ENCODE measurements at regions not wholly inside any gene's neighbourhood (a gene's known extent, or its start where the extent isn't known, plus 50 kb on each side); places are given as distances from the start of the nearest gene placed in this dataset.

DNA sequence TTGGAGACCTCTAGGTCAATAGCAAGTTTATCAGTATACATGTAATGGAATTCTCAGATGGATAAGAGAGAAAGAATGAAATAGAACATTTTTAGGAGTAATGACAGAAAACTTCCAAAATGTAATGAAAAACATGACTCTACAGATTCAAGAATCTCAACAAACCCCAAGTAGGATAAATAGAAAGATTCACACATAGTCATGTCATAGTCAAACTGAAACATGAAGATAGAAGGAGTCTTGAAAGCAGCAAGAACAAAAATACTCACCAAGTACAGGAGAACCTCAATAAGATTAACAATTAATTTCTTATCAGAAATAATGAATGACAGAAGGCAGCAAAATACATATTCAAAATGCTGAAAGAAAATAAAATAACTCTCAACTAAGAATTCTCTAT, 164.5 kb downstream of the SPATA31D1 start:
- DNase-seq (ENCODE audit: low read depth in 2 of 2): no peak

- no peak for DNase-seq (ENCODE audit: low read depth in 2 of 2)
These were observed 166.0 kb downstream of the SPATA31D1 start for GRCh38 chr9:82154573-82154972.

- DNase-seq (ENCODE audit: low read depth in 2 of 2): no peak
These were observed 173.3 kb downstream of the SPATA31D1 start for GRCh38 chr9:82161876-82162275.

- no peak for DNase-seq (ENCODE audit: low read depth in 2 of 2)
These were observed 175.6 kb downstream of the SPATA31D1 start for GRCh38 chr9:82164159-82164558.

GRCh38 chr9:82167296-82167695, 178.7 kb downstream of the SPATA31D1 start:
- no peak for DNase-seq (ENCODE audit: low read depth in 2 of 2)

DNA sequence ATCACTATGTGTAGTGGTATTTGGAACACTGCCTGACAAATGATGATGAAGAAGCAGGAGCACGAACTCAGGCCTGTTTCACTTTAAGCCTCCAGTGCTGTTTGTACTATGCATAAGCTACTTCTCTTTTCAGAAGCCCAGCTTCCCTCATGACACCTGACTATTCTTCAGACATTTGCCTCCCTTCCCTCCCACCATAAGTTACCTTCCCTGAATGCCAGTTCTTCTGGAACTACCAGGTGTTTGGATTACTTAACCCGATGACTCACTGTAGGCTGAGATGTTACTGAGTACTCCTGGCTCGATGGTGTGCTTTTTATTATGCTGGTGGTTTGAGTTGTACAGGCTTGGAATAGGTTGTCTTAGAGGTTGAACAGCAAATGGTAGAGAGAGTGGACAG, 180.0 kb downstream of the SPATA31D1 start:
- no peak for DNase-seq (ENCODE audit: low read depth in 2 of 2)

- DNase-seq (ENCODE audit: low read depth in 2 of 2): peak; percentile 51 to 55
These were observed 182.3 kb downstream of the SPATA31D1 start for GRCh38 chr9:82170866-82171265.

DNA sequence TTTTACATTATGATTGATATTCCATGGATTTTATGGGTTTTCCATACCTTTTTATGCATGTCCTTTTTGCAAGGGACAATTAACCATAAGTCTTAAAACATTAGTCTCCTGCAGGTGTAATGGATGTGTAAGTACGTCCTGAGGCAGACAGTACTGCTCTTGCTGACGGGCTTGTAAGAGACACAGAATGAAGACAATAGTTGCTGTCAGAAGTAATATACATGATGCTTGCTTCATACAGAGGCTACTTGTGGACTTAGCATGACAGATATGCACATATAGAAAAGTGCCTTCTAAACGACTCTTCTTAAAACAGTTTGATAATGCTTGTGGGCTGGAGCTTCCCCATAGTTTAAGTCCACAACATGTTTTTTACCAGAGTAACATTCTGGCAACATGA, 182.7 kb downstream of the SPATA31D1 start:
- DNase-seq (ENCODE audit: low read depth in 2 of 2): no peak

GRCh38 chr9:82180711-82181110, 192.1 kb downstream of the SPATA31D1 start:
- DNase-seq (ENCODE audit: low read depth in 2 of 2): no peak

- DNase-seq (ENCODE audit: low read depth in 2 of 2): no peak
These were observed 194.7 kb downstream of the SPATA31D1 start for GRCh38 chr9:82183181-82183860.

DNA sequence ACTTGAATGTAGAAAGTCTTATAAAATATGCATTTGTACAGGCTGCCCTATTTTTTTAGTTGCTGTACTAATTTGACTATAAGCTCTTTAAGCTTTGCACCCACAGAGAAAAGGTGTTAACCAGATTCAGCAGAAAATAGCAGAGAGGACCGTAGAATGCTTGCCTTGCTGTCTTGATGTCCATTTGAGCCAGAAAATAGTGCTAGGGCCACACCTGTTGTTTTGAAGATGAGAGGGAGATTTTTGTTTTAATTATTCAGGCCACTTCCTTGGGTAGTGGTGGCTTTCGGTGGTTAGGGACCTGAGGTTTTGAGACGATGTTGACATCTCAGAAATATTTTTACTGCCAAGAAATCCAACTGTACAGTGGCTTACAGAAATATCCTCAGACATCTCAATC, 196.0 kb downstream of the SPATA31D1 start:
- DNase-seq (ENCODE audit: low read depth in 2 of 2): no peak

DNA sequence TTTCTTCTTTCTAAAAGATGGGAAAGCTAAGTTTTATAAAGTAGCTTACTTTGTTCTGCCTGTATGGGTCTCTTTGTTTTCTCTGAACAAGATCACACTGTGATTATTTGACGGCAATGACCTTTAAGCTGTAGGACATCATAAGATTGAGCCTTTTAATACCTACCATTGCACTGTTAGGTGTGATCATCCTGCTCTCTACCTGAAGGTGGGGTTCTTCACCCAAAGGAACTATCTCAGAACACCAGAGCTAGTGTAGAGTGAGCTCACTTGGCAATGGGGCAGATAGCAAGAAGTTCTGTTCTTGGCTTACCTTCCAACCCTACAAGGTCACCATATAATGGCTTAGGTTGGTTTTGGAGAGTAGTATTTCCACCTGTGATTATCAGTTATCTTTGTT, 200.2 kb downstream of the SPATA31D1 start:
- no peak for DNase-seq (ENCODE audit: low read depth in 2 of 2)

- DNase-seq (ENCODE audit: low read depth in 2 of 2): no peak
These were observed 202.7 kb downstream of the SPATA31D1 start for GRCh38 chr9:82191082-82191770.

- no peak for DNase-seq (ENCODE audit: low read depth in 2 of 2)
These were observed 203.6 kb downstream of the SPATA31D1 start for GRCh38 chr9:82192211-82192610.

- no peak for DNase-seq (ENCODE audit: low read depth in 2 of 2)
These were observed 208.3 kb downstream of the SPATA31D1 start for GRCh38 chr9:82196622-82197441.

DNA sequence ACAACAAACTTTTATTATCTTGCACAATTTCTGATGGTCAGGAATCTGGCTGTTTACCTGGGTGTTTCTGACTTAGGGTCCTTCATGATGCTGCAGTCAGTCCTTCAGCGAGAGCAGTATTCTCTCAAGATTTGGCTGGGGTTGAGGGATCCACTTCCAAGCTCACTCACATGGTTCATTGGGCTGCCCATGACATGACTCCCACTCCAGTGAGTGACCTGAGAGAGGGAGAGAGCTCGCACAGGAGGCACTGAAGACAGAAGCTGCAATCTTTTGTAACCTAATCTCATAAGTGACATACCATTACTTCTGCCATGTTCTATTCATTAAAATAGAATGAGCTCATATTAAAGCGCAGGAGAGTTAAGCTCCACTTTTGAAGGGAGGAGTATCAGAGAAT, 212.6 kb downstream of the SPATA31D1 start:
- no peak for DNase-seq (ENCODE audit: low read depth in 2 of 2)

- no peak for DNase-seq (ENCODE audit: low read depth in 2 of 2)
These were observed 214.2 kb downstream of the SPATA31D1 start for GRCh38 chr9:82202808-82203207.

- no peak for DNase-seq (ENCODE audit: low read depth in 2 of 2)
These were observed 217.9 kb downstream of the SPATA31D1 start for GRCh38 chr9:82206490-82206889.

DNA sequence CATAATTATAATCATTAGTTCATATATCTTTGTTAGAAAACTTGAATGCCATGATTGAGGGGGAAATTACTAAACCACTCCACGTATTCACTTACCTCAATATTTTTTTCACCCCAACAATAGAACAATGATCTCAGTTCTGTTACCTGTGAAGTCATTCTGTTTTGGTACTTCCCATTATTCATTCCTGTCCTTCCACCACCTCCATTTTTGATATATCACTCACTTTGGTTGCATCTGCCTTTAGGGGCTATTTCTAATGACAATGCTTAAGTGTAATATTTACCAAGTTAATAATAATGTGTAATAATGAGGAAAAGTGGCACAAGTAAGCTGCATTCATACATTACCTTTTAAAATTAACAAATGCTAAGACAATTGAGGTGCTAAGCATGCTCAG, 218.4 kb downstream of the SPATA31D1 start:
- DNase-seq (ENCODE audit: low read depth in 2 of 2): no peak

DNA sequence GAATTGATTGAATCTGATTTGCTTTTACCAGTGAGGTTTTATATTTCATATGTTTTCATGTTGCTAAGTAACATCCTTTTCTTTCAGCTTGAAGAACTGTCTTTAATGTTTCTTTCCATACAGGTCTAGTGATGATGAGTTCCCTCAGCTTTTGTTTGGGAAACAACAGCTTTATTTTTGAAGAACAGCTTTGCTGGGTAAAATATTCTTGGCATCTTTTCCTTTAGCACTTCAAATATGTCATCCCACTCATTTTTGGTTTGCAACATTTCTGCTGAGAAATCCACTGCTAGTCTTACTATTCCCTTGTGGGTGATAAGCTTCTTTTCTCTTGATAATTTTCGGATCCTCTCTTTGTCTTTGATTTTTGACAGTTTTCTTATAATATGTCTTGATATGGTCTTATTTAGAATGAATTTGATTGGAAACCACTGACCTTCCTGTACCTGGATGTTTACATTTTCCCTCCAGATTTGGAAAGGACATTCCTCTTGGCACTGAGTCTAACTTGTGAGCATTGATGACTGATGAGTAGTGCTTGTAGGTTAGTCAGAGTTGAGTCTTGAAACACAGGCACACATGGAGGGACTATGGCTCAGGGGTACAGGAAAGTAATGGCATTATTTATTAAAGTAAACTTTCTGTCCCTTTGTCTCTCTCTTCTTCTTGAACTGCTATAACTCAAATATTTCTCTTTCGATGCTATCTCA, 220.3 kb downstream of the SPATA31D1 start:
- DNase-seq (ENCODE audit: low read depth in 2 of 2): no peak

- no peak for DNase-seq (ENCODE audit: low read depth in 2 of 2)
These were observed 221.4 kb downstream of the SPATA31D1 start for GRCh38 chr9:82209797-82210470.

GRCh38 chr9:82212885-82213284, 224.3 kb downstream of the SPATA31D1 start:
- DNase-seq (ENCODE audit: low read depth in 2 of 2): no peak
